ENCODE measurements at regions not wholly inside any gene's neighbourhood (a gene's known extent, or its start where the extent isn't known, plus 50 kb on each side); places are given as distances from the start of the nearest gene placed in this dataset.
"Not testable (repeated sequence)": the region's sequence is repeated elsewhere in the genome, so short reads cannot be mapped to it uniquely, and the experiment has no call there.

- no peak overlapping the region for H3K27ac Mint-ChIP-seq
- H3K4me3 Mint-ChIP-seq: no peak overlapping the region
- H3K9me3 Mint-ChIP-seq: peaks cover 45% of the 10 kb centered on the region
- no peaks in the 10 kb centered on the region for H3K36me3 Mint-ChIP-seq
- no peak for TF ChIP-seq CTCF (IDR thresholded peaks at IDR 0.05; ENCODE audit: unreplicated experiment)
- H3K4me1 Mint-ChIP-seq: no peaks in the 10 kb centered on the region
- no peaks in the 10 kb centered on the region for H3K27me3 Mint-ChIP-seq (ENCODE audit: low read depth)
- DNase-seq (ENCODE audit: low spot score in 2 of 2, unreplicated experiment in 2 of 2): no peak
Observed at GRCh38 chrX:76827672-76828071, 400.2 kb downstream of the MAGEE1 start.

- H3K27ac Mint-ChIP-seq; DNase-seq (ENCODE audit: low spot score in 2 of 2, unreplicated experiment in 2 of 2); H3K27me3 Mint-ChIP-seq (ENCODE audit: low read depth); H3K4me3 Mint-ChIP-seq; H3K36me3 Mint-ChIP-seq; H3K4me1 Mint-ChIP-seq: not testable (repeated sequence)
- peaks cover 65% of the 10 kb centered on the region for H3K9me3 Mint-ChIP-seq
Observed at GRCh38 chrX:76840902-76841301, 413.4 kb downstream of the MAGEE1 start.

GRCh38 chrX:76850851-76851250 is 423.3 kb downstream of the MAGEE1 start:
- H3K4me3 Mint-ChIP-seq: no peak overlapping the region
- no peaks in the 10 kb centered on the region for H3K4me1 Mint-ChIP-seq
- H3K27ac Mint-ChIP-seq: no peak overlapping the region
- no peak for TF ChIP-seq CTCF (IDR thresholded peaks at IDR 0.05; ENCODE audit: unreplicated experiment)
- H3K9me3 Mint-ChIP-seq: peaks cover 47% of the 10 kb centered on the region
- DNase-seq (ENCODE audit: low spot score in 2 of 2, unreplicated experiment in 2 of 2): no peak
- H3K27me3 Mint-ChIP-seq (ENCODE audit: low read depth): no peaks in the 10 kb centered on the region
- no peaks in the 10 kb centered on the region for H3K36me3 Mint-ChIP-seq

- Mint-ChIP-seq H3K27ac (no peak overlapping the region), H3K27me3 (ENCODE audit: low read depth) (no peaks in the 10 kb centered on the region), H3K4me1 (no peaks in the 10 kb centered on the region), H3K36me3 (no peaks in the 10 kb centered on the region), H3K9me3 (peaks cover 53% of the 10 kb centered on the region), H3K4me3 (no peak overlapping the region)
- DNase-seq (ENCODE audit: low spot score in 2 of 2, unreplicated experiment in 2 of 2): no peak
- no peak for TF ChIP-seq CTCF (IDR thresholded peaks at IDR 0.05; ENCODE audit: unreplicated experiment)
Observed at GRCh38 chrX:76862509-76862908, 435.0 kb downstream of the MAGEE1 start.

- no peaks in the 10 kb centered on the region for H3K36me3 Mint-ChIP-seq
- no peak overlapping the region for H3K4me3 Mint-ChIP-seq
- no peak overlapping the region for H3K27ac Mint-ChIP-seq
- no peaks in the 10 kb centered on the region for H3K4me1 Mint-ChIP-seq
- no peaks in the 10 kb centered on the region for H3K27me3 Mint-ChIP-seq (ENCODE audit: low read depth)
- no peak for DNase-seq (ENCODE audit: low spot score in 2 of 2, unreplicated experiment in 2 of 2)
- no peak for TF ChIP-seq CTCF (IDR thresholded peaks at IDR 0.05; ENCODE audit: unreplicated experiment)
- H3K9me3 Mint-ChIP-seq: peaks cover 78% of the 10 kb centered on the region
Observed at GRCh38 chrX:76893930-76894329, 466.4 kb downstream of the MAGEE1 start.

GRCh38 chrX:76915836-76916235 is 488.3 kb downstream of the MAGEE1 start:
- Mint-ChIP-seq H3K27me3 (ENCODE audit: low read depth) (no peaks in the 10 kb centered on the region), H3K4me1 (no peaks in the 10 kb centered on the region), H3K9me3 (peaks cover 63% of the 10 kb centered on the region), H3K4me3 (no peak overlapping the region), H3K36me3 (no peaks in the 10 kb centered on the region), H3K27ac (no peak overlapping the region)
- TF ChIP-seq CTCF (IDR thresholded peaks at IDR 0.05; ENCODE audit: unreplicated experiment): no peak
- no peak for DNase-seq (ENCODE audit: low spot score in 2 of 2, unreplicated experiment in 2 of 2)

All from mesothelial cell of epicardium (in vitro differentiated cells).